A204.1 (cell line): ENCODE measurements at regions not wholly inside any gene's neighbourhood (a gene's known extent, or its start where the extent isn't known, plus 50 kb on each side); places are given as distances from the start of the nearest gene placed in this dataset.
A peak's percentile ranks its signal among the peaks of the same experiment; 100 is the strongest.
"Not testable (repeated sequence)": the region's sequence is repeated elsewhere in the genome, so short reads cannot be mapped to it uniquely, and the experiment has no call there.

Experiments used
- FAIRE-seq: peaks from 2 replicates; lab custom pipeline; 2012; peaks lifted over from hg19 to GRCh38; lab: Jason Lieb, UNC

DNA sequence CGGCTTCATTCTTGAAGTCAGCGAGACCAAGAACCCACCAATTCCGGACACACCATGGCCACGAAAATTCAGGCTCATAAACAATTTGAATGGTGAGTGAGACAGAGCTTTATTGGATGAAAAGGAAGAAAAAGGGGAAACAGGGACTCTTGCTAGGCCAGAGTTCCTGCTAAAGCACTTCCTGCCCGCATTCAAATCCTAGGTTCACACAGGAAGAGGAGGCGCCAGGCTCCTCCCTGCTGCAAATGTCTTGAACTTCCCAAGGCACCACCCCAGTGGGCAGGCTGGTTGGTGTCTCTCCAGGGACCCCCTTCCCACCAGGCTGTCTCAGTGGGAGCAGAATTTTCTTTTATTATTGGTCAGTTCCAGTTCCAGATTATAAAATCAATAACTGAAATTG, 121.2 kb downstream of the FSCB start:
- FAIRE-seq: no peak

DNA sequence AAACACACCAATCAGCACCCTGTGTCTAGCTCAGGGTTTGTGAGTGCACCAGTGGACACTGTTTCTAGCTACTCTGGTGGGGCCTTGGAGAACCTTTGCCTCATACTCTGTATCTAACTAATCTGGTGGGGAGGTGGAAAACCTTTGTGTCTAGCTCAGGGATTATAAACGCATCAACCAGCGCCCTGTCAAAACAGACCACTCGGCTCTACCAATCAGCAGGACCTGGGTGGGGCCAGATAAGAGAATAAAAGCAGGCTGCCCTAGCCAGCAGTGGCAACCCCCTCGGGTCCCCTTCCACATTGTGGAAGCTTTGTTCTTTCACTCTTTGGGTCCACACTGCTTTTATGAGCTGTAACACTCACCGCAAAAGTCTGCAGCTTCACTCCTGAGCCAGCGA, 121.8 kb downstream of the FSCB start:
- not testable (repeated sequence) for FAIRE-seq

DNA sequence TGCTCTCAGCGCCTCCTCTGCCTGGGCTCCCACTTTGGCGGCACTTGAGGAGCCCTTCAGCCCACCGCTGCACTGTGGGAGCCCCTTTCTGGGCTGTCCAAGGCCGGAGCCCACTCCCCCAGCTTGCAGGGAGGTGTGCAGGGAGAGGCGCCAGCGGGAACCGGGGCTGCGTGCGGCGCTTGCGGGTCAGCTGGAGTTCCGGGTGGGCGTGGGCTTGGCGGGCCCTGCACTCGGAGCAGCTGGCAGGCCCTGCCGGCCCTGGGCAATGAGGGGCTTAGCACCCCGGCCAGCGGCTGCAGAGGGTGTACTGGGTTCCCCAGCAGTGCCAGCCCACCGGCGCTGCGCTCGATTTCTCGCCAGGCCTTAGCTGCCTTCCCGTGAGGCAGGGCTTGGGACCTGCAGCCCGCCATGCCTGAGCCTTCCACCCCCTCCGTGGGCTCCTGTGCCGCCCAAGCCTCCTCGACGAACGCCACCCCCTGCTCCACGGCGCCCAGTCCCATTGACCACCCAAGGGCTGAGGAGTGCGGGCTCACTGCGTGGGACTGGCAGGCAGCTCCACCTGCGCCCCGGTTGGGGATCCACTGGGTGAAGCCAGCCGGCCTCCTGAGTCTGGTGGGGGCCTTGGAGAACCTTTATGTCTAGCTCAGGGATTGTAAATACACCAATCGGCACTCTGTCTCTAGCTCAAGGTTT, 122.3 kb downstream of the FSCB start:
- FAIRE-seq: not testable (repeated sequence)

- FAIRE-seq: no peak
Measured at GRCh38 chr14:44384093-44384492, 123.0 kb downstream of the FSCB start.

GRCh38 chr14:44383636-44384035, 123.4 kb downstream of the FSCB start:
- FAIRE-seq: no peak

DNA sequence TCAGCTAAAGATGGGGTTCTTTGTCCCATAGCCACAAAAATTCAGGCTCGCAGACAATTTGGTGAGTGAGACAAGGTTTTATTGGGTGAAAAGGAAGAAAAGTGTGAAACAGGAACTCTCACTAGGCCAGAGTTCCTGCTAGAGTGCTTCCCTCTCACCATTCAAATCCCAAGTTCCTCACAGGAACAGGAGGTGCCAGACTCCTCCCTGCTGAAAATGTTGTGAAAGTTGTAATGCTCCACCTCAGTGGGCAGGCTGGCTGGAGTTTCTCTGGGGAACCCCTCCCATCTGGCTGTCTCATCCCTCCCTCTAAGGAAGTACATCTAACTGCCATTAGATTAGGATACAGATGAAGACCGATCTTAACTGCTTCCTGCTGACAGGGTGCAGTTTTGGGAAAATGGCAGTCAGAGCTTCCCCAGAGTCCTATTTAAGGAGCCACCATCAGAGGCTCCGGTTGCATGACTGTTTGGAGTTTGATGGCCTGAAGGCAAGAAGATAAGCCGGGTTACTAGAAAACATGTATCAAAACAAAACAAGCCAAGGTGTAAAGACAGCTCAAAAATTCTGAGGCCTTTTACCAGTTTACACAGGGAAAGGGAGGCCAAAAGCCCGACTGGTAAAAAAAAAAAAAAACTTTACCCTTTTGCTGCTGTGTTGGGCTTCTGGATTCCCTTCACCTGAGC, 127.6 kb downstream of the FSCB start:
- no peak for FAIRE-seq

- FAIRE-seq: no peak
Measured at GRCh38 chr14:44374906-44375305, 132.2 kb downstream of the FSCB start.

DNA sequence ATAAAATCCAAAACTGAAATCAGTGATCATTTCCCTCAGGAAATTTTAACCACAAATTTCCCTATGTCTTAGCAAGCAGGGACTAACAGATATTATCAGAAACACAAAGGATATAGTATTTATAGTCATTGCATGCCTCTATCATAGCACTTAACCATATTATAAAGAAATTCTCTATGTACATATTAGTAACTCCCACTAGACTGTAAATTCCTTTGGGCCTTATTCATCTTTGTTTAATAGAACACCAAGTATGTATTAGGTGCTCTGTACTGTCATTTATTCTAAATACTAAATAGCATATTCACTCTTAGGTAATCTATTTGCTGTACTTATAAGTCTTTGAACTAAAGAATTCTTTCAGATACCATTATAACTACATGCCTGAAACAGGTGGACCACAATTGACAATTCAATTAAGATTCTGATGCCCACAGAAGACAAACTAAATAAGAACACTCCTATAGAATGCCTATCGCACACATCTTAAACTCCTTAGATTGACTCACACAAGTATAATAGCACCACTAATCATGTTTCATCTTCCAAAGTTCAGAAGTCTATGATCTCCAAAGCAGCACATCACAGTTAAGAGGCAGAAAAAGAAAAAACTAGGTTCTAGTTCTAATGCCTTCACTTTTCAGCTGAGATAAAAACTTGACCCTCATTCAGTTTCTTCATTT, 134.1 kb downstream of the FSCB start:
- FAIRE-seq: no peak

GRCh38 chr14:44372231-44372630, 134.9 kb downstream of the FSCB start:
- FAIRE-seq: no peak

DNA sequence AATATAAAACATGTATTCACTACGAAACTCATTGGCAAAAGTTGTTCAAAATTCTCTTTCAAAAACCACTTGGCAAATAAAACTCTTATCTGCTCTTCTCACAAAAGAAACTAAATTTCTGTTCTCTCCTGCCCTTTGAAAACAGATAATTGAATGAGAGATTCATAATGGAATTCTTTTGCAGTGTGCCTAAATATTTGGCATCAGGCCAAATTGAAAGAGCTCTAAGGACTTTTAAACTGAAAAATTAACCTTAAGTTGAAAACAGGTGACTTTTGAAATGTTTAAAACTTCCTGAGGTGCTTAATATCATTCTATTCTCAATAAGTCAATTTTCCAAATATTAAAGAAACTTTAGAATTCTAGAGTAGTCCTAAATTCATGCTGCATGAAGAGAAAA, 136.4 kb downstream of the FSCB start:
- FAIRE-seq: no peak

DNA sequence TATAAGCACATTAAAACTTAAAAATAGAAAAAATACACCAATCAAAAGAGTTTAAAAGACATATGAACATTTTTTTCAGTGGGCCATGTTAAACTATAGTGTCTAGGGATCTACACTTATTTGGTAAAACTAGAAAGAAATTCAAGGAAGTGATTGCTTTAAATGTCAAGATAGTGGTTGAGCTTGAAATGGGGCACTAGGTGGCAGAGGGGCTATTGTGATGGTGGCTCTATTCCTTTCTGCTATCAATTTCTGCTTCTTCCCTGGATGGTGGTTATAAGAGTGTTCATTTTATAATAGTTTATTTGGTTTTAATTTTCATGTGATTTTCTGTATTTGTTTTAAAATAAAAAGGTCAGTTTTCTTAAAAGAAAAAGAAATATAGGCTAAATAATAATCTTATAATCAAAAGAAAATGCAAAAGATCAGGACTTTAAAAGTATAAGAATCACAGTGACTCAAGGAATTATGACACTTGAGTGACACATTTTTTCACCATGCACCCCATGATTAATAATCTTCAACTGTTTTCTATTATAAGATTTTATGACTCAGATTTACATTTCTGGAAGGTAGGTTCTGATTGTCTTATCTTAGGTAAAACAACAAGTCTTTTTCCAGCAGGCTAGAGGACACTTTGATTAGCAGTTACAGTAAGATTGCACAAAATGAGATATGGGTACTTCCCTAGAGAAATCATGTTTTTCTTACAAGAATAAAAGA, 137.5 kb downstream of the FSCB start:
- peak; percentile 47 for FAIRE-seq

DNA sequence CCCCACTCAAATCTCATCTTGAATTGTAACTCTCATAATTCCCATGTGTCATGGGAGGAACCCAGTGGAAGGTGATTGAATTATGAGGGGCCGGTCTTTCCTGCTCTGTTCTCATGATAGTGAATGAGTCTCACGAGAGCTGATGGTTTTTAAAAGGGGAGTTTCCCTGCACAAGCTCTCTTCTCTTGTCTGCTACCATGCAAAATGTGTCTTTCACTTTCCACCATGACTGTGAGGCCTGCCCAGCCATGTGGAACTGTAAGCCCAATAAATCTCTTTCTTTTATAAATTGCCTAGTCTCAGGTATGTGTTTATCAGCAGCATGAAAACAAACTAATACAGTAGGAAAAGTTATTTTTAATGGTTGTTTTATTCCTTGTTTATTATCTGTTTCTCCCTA, 146.0 kb downstream of the FSCB start:
- no peak for FAIRE-seq

DNA sequence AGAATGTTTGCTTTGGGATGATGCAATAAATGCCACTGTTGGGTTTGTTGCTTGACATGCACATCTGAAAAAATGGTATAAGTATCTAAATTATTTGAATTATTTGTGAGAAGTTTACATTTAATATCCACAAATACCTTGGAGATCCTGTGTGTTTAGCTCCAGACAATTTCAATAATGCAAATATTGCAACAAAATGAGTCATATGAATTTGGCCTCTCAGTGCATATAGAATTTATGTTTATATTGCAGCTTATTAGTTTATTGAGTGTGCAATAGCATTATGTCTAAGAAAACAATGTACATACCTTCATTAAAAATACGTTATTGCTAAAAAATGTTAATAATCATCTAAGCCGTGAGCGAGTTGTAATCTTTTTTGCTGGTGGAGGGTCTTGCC, 153.3 kb downstream of the FSCB start:
- FAIRE-seq: no peak

DNA sequence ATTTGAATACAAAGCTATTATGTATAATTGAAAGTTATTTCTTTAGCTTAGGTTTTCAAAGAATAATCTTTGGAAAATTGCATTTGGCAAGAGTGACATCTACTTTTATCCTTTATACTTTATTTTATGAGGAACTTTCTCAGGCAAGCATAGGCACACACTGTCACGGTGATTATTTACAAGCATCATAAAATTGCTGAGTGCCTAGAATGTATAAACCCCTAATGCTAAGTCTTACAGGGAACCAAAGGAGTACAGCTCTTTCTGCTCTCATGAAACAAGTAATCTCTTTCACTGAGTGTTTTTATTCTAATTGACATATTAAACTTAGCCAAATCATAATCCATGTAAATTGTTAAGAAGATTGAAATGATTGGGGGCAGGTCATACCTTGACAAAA, 154.9 kb downstream of the FSCB start:
- FAIRE-seq: no peak

GRCh38 chr14:44347316-44347715, 159.8 kb downstream of the FSCB start:
- FAIRE-seq: no peak

GRCh38 chr14:44341116-44341515, 166.0 kb downstream of the FSCB start:
- no peak for FAIRE-seq

DNA sequence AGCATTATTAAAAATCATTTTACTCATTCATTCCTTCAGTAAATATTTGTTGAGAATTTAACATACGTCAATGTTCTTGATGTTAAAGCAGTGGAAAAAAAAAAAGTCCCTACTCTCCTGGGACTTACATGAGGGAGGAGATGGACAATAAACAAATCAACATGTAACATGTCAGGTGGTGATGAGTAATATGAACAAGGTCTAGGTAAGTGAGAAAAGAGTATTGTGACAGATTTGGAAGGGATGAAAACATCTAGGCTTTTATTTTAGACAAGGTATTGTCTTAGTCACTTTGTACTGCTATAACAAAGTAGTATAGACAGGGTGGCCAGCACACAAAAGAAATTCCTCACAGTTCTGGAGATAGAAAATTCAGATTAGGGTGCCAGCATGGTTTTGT, 167.2 kb downstream of the FSCB start:
- no peak for FAIRE-seq

GRCh38 chr14:44339231-44339630, 167.9 kb downstream of the FSCB start:
- FAIRE-seq: no peak

- no peak for FAIRE-seq
Measured at GRCh38 chr14:44317441-44317746, 189.7 kb downstream of the FSCB start.

GRCh38 chr14:44316647-44317440, 190.2 kb downstream of the FSCB start:
- no peak for FAIRE-seq

GRCh38 chr14:44309331-44309730, 197.8 kb downstream of the FSCB start:
- FAIRE-seq: no peak

DNA sequence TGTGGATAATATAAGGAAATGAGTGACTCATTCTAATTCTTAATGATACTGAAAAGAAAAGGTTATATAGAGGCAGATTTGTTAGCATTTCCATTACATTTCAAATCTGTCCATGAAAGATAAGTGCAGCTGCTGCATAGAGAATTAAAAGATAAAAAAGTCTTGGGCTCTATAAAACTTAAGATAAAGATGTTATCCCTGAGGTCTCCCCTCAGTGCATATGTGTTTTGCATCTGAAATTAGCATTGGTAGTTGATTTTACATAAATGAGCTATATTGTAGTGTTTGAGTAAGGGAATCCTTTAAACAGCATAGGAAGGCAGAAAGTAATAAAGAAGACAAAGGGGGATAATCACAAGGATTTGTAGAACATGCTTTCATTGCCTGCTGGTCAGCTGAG, 206.2 kb downstream of the FSCB start:
- FAIRE-seq: no peak
